HG03103 (cell line): ENCODE measurements at regions not wholly inside any gene's neighbourhood (a gene's known extent, or its start where the extent isn't known, plus 50 kb on each side); places are given as distances from the start of the nearest gene placed in this dataset.
"Not testable (repeated sequence)": the region's sequence is repeated elsewhere in the genome, so short reads cannot be mapped to it uniquely, and the experiment has no call there.

Experiments
- ATAC-seq: cut with Tn5 transposase; IDR thresholded peaks from one replicate; pipeline ENCODE4 v1.9.1; 2021; ENCODE audit warnings: low read depth; ENCODE audit not compliant: unreplicated experiment

GRCh38 chr4:159779716-159780115, 676.8 kb downstream of the RAPGEF2 start:
- ATAC-seq = no peak

DNA sequence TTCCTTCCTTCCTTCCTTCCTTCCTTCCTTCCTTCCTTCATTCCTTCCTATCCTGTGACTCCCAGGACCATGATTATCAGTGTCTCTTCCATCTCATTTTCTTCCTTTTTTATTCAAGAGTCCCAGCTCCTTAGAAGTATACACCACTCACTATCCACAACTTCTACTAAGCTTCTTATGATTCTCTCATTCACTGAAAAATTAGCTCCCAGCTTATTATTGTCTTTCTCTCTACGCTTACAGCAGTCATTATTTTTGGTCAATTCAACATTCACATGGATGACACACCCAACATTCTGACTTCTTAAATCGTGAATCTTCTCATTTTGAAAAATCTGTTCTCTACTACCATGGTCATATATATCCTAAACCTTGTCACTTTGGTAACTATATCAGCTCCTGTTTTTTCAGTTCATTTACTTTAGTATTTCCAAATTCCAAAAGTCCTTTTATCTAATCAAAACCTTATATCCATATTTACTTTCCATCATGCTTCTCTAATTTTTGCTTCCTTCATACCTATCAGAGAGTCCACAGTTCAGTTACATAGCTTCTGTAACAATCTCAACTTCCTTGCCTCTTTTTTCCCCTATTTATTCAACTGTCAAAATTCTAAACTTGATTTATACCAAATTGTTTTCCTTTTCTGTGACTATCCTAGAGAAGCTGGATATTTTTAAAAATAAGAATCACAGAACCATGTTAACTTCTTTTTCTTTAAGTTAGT, 677.5 kb downstream of the RAPGEF2 start:
- ATAC-seq = no peak

- no peak for ATAC-seq
These were observed 685.0 kb downstream of the RAPGEF2 start for GRCh38 chr4:159787901-159788300.

GRCh38 chr4:159791334-159791733, 688.5 kb downstream of the RAPGEF2 start:
- ATAC-seq = no peak

- not testable (repeated sequence) for ATAC-seq
These were observed 701.7 kb downstream of the RAPGEF2 start for GRCh38 chr4:159804592-159804991.

- no peak for ATAC-seq
These were observed 720.9 kb downstream of the RAPGEF2 start for GRCh38 chr4:159823743-159824142.

DNA sequence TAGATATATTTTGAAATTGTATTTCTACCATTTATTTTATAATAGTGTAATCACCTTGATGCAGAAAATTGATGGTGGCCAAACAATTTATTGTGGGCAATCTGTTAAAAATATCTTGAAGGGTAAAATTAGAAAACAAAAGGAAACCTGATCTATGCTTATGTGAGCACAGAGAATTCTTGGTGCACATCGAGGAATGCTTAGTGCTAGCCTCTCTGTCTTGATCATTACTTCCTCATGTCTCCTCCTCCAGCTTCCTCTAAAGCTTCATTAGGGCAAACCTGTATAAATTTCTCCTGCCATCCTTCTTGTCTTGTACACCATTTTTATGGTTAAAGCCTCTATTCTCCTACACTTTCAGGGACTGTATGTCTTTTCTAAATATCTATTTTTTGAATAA, 725.8 kb downstream of the RAPGEF2 start:
- no peak for ATAC-seq

DNA sequence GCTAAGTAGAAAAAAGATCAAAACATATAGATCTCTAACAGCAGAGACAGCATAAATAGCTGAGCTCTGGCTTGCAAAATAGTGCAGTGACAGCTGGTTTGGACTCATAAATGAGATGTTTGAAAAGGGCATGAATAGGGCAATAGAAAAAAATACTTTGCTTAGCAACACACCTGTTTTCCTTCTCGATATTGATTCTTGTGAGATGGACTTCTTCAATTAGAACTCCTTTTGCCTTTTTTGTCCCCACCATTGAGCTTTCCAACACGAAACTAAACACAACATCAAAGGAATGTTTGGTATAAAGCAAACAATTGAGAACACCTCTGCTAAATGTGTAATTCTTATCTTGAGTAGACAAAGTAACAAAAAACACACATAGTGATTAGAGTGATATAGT, 726.3 kb downstream of the RAPGEF2 start:
- no peak for ATAC-seq

GRCh38 chr4:159837071-159837470, 734.2 kb downstream of the RAPGEF2 start:
- ATAC-seq = no peak

GRCh38 chr4:159855731-159856130, 752.9 kb downstream of the RAPGEF2 start:
- ATAC-seq = no peak

DNA sequence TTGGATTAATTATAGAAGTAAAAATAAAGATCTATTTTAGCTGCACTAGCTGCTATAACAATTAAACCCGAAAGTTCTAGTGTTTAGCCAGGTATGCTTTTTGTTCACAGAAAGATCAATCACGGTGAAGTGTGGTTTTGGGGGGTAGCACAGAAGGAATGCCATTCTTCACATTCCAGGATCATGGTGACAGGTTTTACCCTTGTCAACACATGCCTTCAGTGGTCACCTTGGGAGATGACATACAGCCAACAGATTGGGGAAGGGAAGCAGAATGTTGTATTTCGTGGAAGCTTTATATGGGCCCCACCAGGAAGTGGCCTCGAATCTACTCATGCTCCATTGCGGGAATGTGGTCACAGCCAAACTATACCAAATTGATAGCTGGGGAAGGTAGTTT, 753.6 kb downstream of the RAPGEF2 start:
- ATAC-seq = no peak

DNA sequence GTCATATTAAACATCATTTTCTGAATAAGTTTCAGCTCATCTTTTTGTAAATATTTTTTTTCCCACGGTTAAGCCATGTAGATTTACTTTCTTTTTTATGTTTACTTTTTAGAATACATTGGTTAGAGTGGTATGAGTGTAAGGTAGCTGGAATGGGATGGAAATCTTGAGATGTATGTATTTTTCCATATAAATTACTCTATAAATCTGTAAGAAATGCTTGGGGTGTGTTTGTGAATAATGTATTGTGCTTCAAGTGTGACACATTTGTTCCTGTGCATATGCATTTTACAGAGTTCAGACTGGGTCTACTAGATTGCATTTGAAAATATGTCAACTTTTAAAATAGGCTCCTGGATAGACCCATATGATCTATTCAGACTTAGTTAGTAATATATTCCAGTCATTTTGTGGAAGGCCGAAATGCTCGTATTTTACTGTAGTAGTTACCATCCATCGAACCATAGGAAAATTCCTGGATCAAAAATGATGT, 756.8 kb downstream of the RAPGEF2 start:
- no peak for ATAC-seq

- ATAC-seq = no peak
These were observed 758.1 kb downstream of the RAPGEF2 start for GRCh38 chr4:159860945-159861344.

DNA sequence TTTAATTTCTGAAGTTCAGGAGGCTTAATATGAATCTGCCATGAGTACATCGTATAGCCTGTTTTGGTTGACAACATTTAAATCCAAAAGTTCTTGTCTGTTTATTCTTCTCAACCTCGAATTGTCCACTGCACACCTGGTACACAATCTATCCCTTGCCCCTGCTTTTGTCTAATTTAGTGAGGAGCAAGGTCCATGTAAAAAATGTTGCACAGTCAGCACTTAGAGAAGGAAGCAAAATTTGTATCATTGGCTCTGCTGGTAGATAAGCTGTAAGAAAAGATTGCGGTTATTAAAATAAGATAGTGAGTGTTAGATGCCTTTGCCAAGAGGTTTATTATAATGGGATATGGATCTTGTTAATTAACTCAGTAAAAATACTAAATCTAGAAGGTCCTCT, 761.5 kb downstream of the RAPGEF2 start:
- no peak for ATAC-seq

DNA sequence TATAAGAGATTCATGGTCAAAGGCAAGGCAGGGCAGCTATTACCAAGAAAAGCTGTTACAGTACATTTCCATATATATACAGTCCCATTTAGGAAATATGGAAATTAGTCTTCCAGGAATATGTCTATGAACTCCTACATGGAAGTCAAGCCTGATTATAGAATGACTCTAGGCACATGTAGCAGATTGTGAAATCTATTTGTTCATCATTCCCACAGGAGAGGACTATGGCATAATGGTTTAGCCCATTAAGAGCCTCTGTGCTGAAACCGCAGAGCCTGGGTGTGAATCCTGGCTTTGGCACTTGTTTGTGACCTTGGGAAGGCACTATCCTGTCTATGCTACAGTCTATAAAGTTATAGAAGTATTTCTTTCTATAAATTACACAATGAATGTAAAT, 764.8 kb downstream of the RAPGEF2 start:
- no peak for ATAC-seq

GRCh38 chr4:159868936-159869335, 766.1 kb downstream of the RAPGEF2 start:
- not testable (repeated sequence) for ATAC-seq

DNA sequence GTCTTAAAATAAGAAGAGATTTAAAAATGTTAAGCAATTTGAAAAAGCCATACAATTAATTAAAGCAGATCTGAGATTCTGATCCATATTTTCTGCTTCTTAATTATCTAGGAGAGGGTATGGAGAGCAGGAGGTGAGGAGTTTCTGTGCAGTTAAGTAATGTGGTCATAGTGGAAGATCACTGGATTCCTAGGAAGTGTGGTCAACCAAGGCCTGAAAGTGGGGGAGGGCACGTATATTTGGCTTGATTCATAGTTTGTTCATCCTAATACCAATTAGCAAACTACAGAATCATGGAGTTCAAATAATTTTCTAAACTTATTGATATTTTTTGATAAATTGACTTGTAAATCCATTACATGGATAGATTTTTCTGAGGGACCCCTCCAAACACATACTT, 768.3 kb downstream of the RAPGEF2 start:
- no peak for ATAC-seq

GRCh38 chr4:159881158-159881557, 778.3 kb downstream of the RAPGEF2 start:
- no peak for ATAC-seq

DNA sequence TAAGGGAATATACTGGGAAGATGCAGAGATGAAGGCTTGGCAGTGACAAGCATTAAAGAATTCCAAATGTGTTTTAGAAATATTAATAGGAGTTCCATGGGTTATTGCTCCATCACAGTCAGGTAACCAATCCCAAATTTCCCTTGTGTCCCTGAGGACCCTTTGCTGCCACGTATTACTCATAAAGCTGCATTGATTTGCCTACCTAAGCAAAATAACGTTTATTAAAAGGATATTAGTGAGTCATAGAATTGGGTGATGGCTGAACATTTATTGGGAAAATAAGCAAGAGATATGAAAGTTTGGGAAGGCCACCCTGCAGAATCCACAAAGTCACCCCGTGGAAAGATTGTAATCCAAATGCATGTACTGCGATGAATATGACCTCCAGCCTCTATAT, 782.1 kb downstream of the RAPGEF2 start:
- no peak for ATAC-seq

- ATAC-seq = no peak
These were observed 796.7 kb downstream of the RAPGEF2 start for GRCh38 chr4:159899596-159899995.

DNA sequence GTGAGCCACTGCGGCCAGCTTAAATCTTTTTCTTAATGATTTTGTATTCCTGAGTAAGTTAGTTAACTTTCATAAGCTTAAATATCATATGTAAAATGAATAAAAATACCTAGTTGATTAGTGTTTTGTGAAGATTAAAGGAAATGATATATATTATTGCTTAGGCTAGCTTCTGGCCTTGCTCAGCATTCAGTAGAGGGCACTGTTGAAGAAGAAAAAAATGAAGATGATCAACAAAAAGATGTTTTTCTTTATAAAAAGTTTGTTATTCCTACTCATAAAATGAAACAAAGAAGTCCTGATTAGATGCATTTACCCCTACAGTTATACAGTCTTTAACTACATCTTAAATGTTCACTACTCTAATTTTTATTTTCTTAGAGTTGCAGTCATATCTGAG, 797.7 kb downstream of the RAPGEF2 start:
- no peak for ATAC-seq

DNA sequence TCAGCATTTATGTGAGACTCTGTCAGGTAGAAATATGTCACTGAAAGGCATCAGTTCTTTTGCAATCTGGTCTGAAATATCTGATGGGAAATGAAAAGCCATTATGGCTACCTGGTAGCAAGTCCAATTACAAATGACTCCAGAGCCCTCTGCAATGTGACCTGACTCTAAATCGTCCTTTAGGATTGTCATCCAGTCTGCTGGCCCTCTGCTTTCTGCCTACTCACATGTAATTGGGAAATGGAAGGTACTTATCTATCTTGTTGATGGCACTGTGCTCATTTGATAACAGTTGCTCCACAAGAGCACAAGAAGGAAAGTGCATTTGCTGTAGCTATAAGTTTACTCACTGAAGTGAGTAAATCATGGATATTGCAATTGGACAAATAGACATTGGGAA, 799.8 kb downstream of the RAPGEF2 start:
- no peak for ATAC-seq

DNA sequence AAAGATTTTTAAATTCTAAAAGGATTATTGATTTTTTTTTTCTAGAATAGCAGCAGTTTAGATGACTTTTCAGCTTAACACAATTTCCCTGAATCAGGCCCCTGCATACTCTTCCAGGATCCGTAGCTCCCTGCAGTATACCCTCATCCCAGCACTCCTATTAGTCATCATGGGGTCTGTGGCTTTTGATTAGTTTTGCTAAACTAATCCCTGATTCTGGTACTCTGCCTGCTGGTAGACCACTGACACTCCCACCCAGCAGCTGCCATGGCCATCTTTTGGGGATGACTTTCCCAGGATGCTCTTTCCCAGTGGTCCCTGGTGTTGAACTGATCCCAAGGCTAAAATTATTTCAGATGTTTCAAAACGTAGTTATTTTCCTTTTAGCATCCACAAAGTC, 802.0 kb downstream of the RAPGEF2 start:
- ATAC-seq = no peak
